ENCODE measurements at regions not wholly inside any gene's neighbourhood (a gene's known extent, or its start where the extent isn't known, plus 50 kb on each side); places are given as distances from the start of the nearest gene placed in this dataset.

- no peak overlapping the region for H3K4me3 ChIP-seq (replicated peaks in 1 of 2; ENCODE audit: low read depth in 1 of 2, low read length in 2 of 2)
- ATAC-seq (no peak), DNase-seq (ENCODE audit: low read depth, low spot score) (no peak)
- no peaks in the 10 kb centered on the region for H4K20me1 ChIP-seq (ENCODE audit: insufficient read depth)
- H2AFZ ChIP-seq (ENCODE audit: low read depth, low read length, poor library complexity, severe bottlenecking), result no peak overlapping the region
- no peak overlapping the region for H3K27ac ChIP-seq (ENCODE audit: low read depth, low read length)
- no peak for TF ChIP-seq MAX (IDR thresholded peaks at IDR 0.05)
- no peak for TF ChIP-seq JUND (IDR thresholded peaks at IDR 0.05)
- no peak for TF ChIP-seq EZH2phosphoT487 (IDR thresholded peaks at IDR 0.05; ENCODE audit: borderline replicate concordance)
- TF ChIP-seq POLR2A (IDR thresholded peaks at IDR 0.05; ENCODE audit: borderline replicate concordance, extremely low read depth, insufficient read depth, insufficient read length), result no peak
- no peak for TF ChIP-seq YY1 (IDR thresholded peaks at IDR 0.05; ENCODE audit: extremely low read depth, insufficient replicate concordance, low read depth, low read length)
- TF ChIP-seq EGR1 (IDR thresholded peaks at IDR 0.05; ENCODE audit: low read depth), result no peak
- no peaks in the 10 kb centered on the region for H3K27me3 ChIP-seq (ENCODE audit: insufficient read depth, low read length)
- ChIA-PET POLR2A (no interaction called here), CTCF (no interaction called here), RAD21 (ENCODE audit: low non-redundant PET in 1 of 2, low total read pairs in 2 of 2, uncharacterized antibody in 2 of 2, unreplicated experiment in 2 of 2) (interaction anchor here in 1 of 2 experiments (0.6 kb wide), 1 partner anchor 303 kb away, joined by 3 read pairs; no protein-coding TSS in a partner anchor)
- intact Hi-C loops (cut with micrococcal nuclease), result no loop called here
- no peak overlapping the region for H3K4me2 ChIP-seq (ENCODE audit: low read length)
- no peak overlapping the region for H3K9ac ChIP-seq (ENCODE audit: low read length)
- H3K9me2 ChIP-seq (ENCODE audit: insufficient read depth), result no peaks in the 10 kb centered on the region
- H3K4me1 ChIP-seq (ENCODE audit: control insufficient read depth in 1 of 2, insufficient read depth in 2 of 2, low read length in 2 of 2), result no peaks in the 10 kb centered on the region
- H3K36me3 ChIP-seq (ENCODE audit: control insufficient read depth in 1 of 2, insufficient read depth in 2 of 2, low read length in 2 of 2), result no peaks in the 10 kb centered on the region
- BruUV-seq (replicated peaks), result no TSS peak
- no peaks in the 10 kb centered on the region for H3K9me3 ChIP-seq (ENCODE audit: control insufficient read depth in 1 of 2, insufficient read depth in 1 of 2, low read depth in 1 of 2, low read length in 2 of 2)
- H3K79me2 ChIP-seq (ENCODE audit: insufficient read depth, low read length), result no peaks in the 10 kb centered on the region
These were observed 538.2 kb upstream of the CDH5 start for GRCh38 chr16:65828296-65828695.

- H3K9ac ChIP-seq (ENCODE audit: low read length), result no peak overlapping the region
- H3K4me2 ChIP-seq (ENCODE audit: low read length), result no peak overlapping the region
- H3K79me2 ChIP-seq (ENCODE audit: insufficient read depth, low read length), result no peaks in the 10 kb centered on the region
- H2AFZ ChIP-seq (ENCODE audit: low read depth, low read length, poor library complexity, severe bottlenecking), result no peak overlapping the region
- RAD21 ChIA-PET (ENCODE audit: low non-redundant PET in 1 of 2, low total read pairs in 2 of 2, uncharacterized antibody in 2 of 2, unreplicated experiment in 2 of 2), result no interaction called here
- no peaks in the 10 kb centered on the region for H3K9me2 ChIP-seq (ENCODE audit: insufficient read depth)
- no peak overlapping the region for H3K4me3 ChIP-seq (replicated peaks in 1 of 2; ENCODE audit: low read depth in 1 of 2, low read length in 2 of 2)
- ATAC-seq, result no peak
- no peaks in the 10 kb centered on the region for H3K27me3 ChIP-seq (ENCODE audit: insufficient read depth, low read length)
- no peaks in the 10 kb centered on the region for H4K20me1 ChIP-seq (ENCODE audit: insufficient read depth)
- H3K4me1 ChIP-seq (ENCODE audit: control insufficient read depth in 1 of 2, insufficient read depth in 2 of 2, low read length in 2 of 2), result no peaks in the 10 kb centered on the region
- H3K9me3 ChIP-seq (ENCODE audit: control insufficient read depth in 1 of 2, insufficient read depth in 1 of 2, low read depth in 1 of 2, low read length in 2 of 2), result no peaks in the 10 kb centered on the region
- BruUV-seq (replicated peaks), result no TSS peak
- H3K27ac ChIP-seq (ENCODE audit: low read depth, low read length), result no peak overlapping the region
- intact Hi-C loops (cut with micrococcal nuclease), result no loop called here
- CTCF ChIA-PET, result no interaction called here
- POLR2A ChIA-PET, result no interaction called here
- TF ChIP-seq EZH2 (IDR thresholded peaks at IDR 0.05) (no peak), ELF1 (IDR thresholded peaks at IDR 0.05; ENCODE audit: borderline replicate concordance, low read depth) (no peak), RAD21 (IDR thresholded peaks at IDR 0.05; ENCODE audit: low read depth) (no peak), TCF7L2 (IDR thresholded peaks at IDR 0.05; ENCODE audit: borderline replicate concordance, extremely low read depth, insufficient read depth, insufficient read length) (no peak), SIN3A (IDR thresholded peaks at IDR 0.05; ENCODE audit: low read depth) (no peak), EGR1 (IDR thresholded peaks at IDR 0.05; ENCODE audit: low read depth) (no peak), ATF3 (IDR thresholded peaks at IDR 0.05) (no peak), ZFX (IDR thresholded peaks at IDR 0.05) (no peak)
- no peak for DNase-seq (ENCODE audit: low read depth, low spot score)
- H3K36me3 ChIP-seq (ENCODE audit: control insufficient read depth in 1 of 2, insufficient read depth in 2 of 2, low read length in 2 of 2), result no peaks in the 10 kb centered on the region
These were observed 539.3 kb upstream of the CDH5 start for GRCh38 chr16:65827231-65827630.
